OCI-LY1 (cell line): ENCODE measurements at regions not wholly inside any gene's neighbourhood (a gene's known extent, or its start where the extent isn't known, plus 50 kb on each side); places are given as distances from the start of the nearest gene placed in this dataset.

Experiments
- CTCF ChIP-seq: fragments of 200-600 bp; sonication (generic), shearing (Covaris generic); IDR thresholded peaks from 2 replicates; pipeline ENCODE4 v1.5.1; 2017; ENCODE audit warnings: mild to moderate bottlenecking, antibody characterized with exemption, low read length, moderate library complexity, mixed read lengths
- EZH2 ChIP-seq: fragments of 200-600 bp; sonication (generic), shearing (Covaris generic); IDR thresholded peaks from 2 replicates; pipeline ENCODE4 v1.8.0; 2017; ENCODE audit warnings: borderline replicate concordance, mixed run types, mild to moderate bottlenecking, antibody characterized with exemption, low read length, moderate library complexity, mixed read lengths

GRCh38 chr16:55154956-55155355 lies 169.0 kb upstream of the IRX6 start:
- TF ChIP-seq CTCF (no peak), EZH2 (no peak)
